ELR (cell line): ENCODE measurements at regions not wholly inside any gene's neighbourhood (a gene's known extent, or its start where the extent isn't known, plus 50 kb on each side); places are given as distances from the start of the nearest gene placed in this dataset.
"Not testable (repeated sequence)": the region's sequence is repeated elsewhere in the genome, so short reads cannot be mapped to it uniquely, and the experiment has no call there.

Source experiments
- DNase-seq: peaks from one replicate; pipeline ENCODE4 v3.0.0-alpha.2; 2015; ENCODE audit warnings: low read depth

GRCh38 chr2:109049022-109049421 lies 60.0 kb upstream of the EDAR start:
- DNase-seq = no peak

GRCh38 chr2:109048163-109048562 lies 59.1 kb upstream of the EDAR start:
- no peak for DNase-seq

- not testable (repeated sequence) for DNase-seq
Observed at GRCh38 chr2:109047569-109047968, 58.5 kb upstream of the EDAR start.

GRCh38 chr2:109046925-109047508 lies 58.0 kb upstream of the EDAR start:
- DNase-seq = no peak

GRCh38 chr2:109045505-109045904 lies 56.5 kb upstream of the EDAR start:
- DNase-seq = no peak

- no peak for DNase-seq
Observed at GRCh38 chr2:109038992-109039391, 50.0 kb upstream of the EDAR start.
